HG03571 (cell line): ENCODE measurements at regions not wholly inside any gene's neighbourhood (a gene's known extent, or its start where the extent isn't known, plus 50 kb on each side); places are given as distances from the start of the nearest gene placed in this dataset.

Source experiments
- ATAC-seq: cut with Tn5 transposase; IDR thresholded peaks from one replicate; pipeline ENCODE4 v1.9.1; 2021; ENCODE audit not compliant: unreplicated experiment

- ATAC-seq, result no peak
Measured at GRCh38 chr9:89877051-89878002, 272.5 kb downstream of the GADD45G start.

- no peak for ATAC-seq
Measured at GRCh38 chr9:89878003-89878411, 273.2 kb downstream of the GADD45G start.

- no peak for ATAC-seq
Measured at GRCh38 chr9:89878687-89879086, 273.9 kb downstream of the GADD45G start.

- ATAC-seq, result no peak
Measured at GRCh38 chr9:89879276-89879675, 274.5 kb downstream of the GADD45G start.

- no peak for ATAC-seq
Measured at GRCh38 chr9:89879701-89880100, 274.9 kb downstream of the GADD45G start.

GRCh38 chr9:89880161-89880560 lies 275.3 kb downstream of the GADD45G start:
- ATAC-seq, result no peak

- no peak for ATAC-seq
Measured at GRCh38 chr9:89880721-89881120, 275.9 kb downstream of the GADD45G start.

- ATAC-seq, result no peak
Measured at GRCh38 chr9:89881431-89881830, 276.6 kb downstream of the GADD45G start.

- no peak for ATAC-seq
Measured at GRCh38 chr9:89882930-89883361, 278.1 kb downstream of the GADD45G start.

GRCh38 chr9:89883401-89884341 lies 278.9 kb downstream of the GADD45G start:
- ATAC-seq, result no peak

GRCh38 chr9:89884356-89885083 lies 279.7 kb downstream of the GADD45G start:
- no peak for ATAC-seq

- no peak for ATAC-seq
Measured at GRCh38 chr9:89885156-89885555, 280.3 kb downstream of the GADD45G start.

GRCh38 chr9:89886281-89886700 lies 281.5 kb downstream of the GADD45G start:
- ATAC-seq, result no peak

GRCh38 chr9:89887286-89887685 lies 282.5 kb downstream of the GADD45G start:
- ATAC-seq, result no peak

GRCh38 chr9:89888233-89888632 lies 283.4 kb downstream of the GADD45G start:
- no peak for ATAC-seq

- ATAC-seq, result no peak
Measured at GRCh38 chr9:89888677-89889076, 283.9 kb downstream of the GADD45G start.

GRCh38 chr9:89889865-89890264 lies 285.1 kb downstream of the GADD45G start:
- no peak for ATAC-seq

- no peak for ATAC-seq
Measured at GRCh38 chr9:89890326-89890980, 285.6 kb downstream of the GADD45G start.

- ATAC-seq, result no peak
Measured at GRCh38 chr9:89891221-89891590, 286.4 kb downstream of the GADD45G start.

- ATAC-seq, result no peak
Measured at GRCh38 chr9:89891591-89892304, 286.9 kb downstream of the GADD45G start.
